ENCODE measurements at regions not wholly inside any gene's neighbourhood (a gene's known extent, or its start where the extent isn't known, plus 50 kb on each side); places are given as distances from the start of the nearest gene placed in this dataset.

- no peaks in the 10 kb centered on the region for H3K27me3 ChIP-seq (replicated peaks; ENCODE audit: insufficient read depth)
- 1 to 2% methylated on average over 3 of the region's 3 CpGs for WGBS, 2 experiments (ENCODE audit: low coverage in 1 of 2, low lambda C conversion rate in 2 of 2, missing lambda C conversion rate in 2 of 2)
Measured at GRCh38 chr3:181252631-181253030, 263.1 kb upstream of the DNAJC19 start.

GRCh38 chr3:181250714-181251113 is 261.2 kb upstream of the DNAJC19 start:
- no peaks in the 10 kb centered on the region for H3K4me1 ChIP-seq (ENCODE audit: insufficient read depth)
- no peak overlapping the region for H3K4me2 ChIP-seq (ENCODE audit: unreplicated experiment)
- in situ Hi-C loops (cut with MboI), result no loop called here
- no peaks in the 10 kb centered on the region for H3K79me2 ChIP-seq (ENCODE audit: insufficient read depth)
- H3K27ac ChIP-seq, result no peak overlapping the region
- no peaks in the 10 kb centered on the region for H3K9me2 ChIP-seq (ENCODE audit: insufficient read depth)
- H3F3A ChIP-seq (ENCODE audit: insufficient read depth), result no peaks in the 10 kb centered on the region
- WGBS, 2 experiments (ENCODE audit: low coverage in 1 of 2, low lambda C conversion rate in 2 of 2, missing lambda C conversion rate in 2 of 2), result 8 to 17% methylated on average over 3 of the region's 3 CpGs
- TF ChIP-seq EZH2phosphoT487 (IDR thresholded peaks at IDR 0.05; ENCODE audit: insufficient read depth, low read depth), result no peak
- no peak for TF ChIP-seq EZH2 (IDR thresholded peaks at IDR 0.05; ENCODE audit: insufficient read depth, poor library complexity, severe bottlenecking)
- no peak for DNase-seq
- H3K4me3 ChIP-seq, result no peak overlapping the region
- H2AFZ ChIP-seq, result no peak overlapping the region
- H4K20me1 ChIP-seq (ENCODE audit: insufficient read depth), result no peaks in the 10 kb centered on the region
- no peaks in the 10 kb centered on the region for H3K27me3 ChIP-seq (replicated peaks; ENCODE audit: insufficient read depth)
- no peaks in the 10 kb centered on the region for H3K36me3 ChIP-seq (ENCODE audit: low read depth)
- H3K9ac ChIP-seq, result no peak overlapping the region
- H3K9me3 ChIP-seq (ENCODE audit: low read depth), result no peaks in the 10 kb centered on the region

More at GRCh38 chr3:181252631-181253030, 263.1 kb upstream of the DNAJC19 start:
- DNase-seq, result no peak
- Histone ChIP-seq H3K9ac (no peak overlapping the region), H3K79me2 (ENCODE audit: insufficient read depth) (no peaks in the 10 kb centered on the region), H3K9me2 (ENCODE audit: insufficient read depth) (no peaks in the 10 kb centered on the region), H2AFZ (no peak overlapping the region), H3K36me3 (ENCODE audit: low read depth) (no peaks in the 10 kb centered on the region), H3K4me3 (no peak overlapping the region), H4K20me1 (ENCODE audit: insufficient read depth) (no peaks in the 10 kb centered on the region), H3K27ac (no peak overlapping the region), H3K9me3 (ENCODE audit: low read depth) (no peaks in the 10 kb centered on the region), H3K4me2 (ENCODE audit: unreplicated experiment) (no peak overlapping the region), H3F3A (ENCODE audit: insufficient read depth) (no peaks in the 10 kb centered on the region), H3K4me1 (ENCODE audit: insufficient read depth) (no peaks in the 10 kb centered on the region)
- in situ Hi-C loops (cut with MboI), result no loop called here
- no peak for TF ChIP-seq EZH2phosphoT487 (IDR thresholded peaks at IDR 0.05; ENCODE audit: insufficient read depth, low read depth)
- no peak for TF ChIP-seq EZH2 (IDR thresholded peaks at IDR 0.05; ENCODE audit: insufficient read depth, poor library complexity, severe bottlenecking)

- Histone ChIP-seq H3K79me2 (ENCODE audit: insufficient read depth) (no peaks in the 10 kb centered on the region), H3K36me3 (ENCODE audit: low read depth) (no peaks in the 10 kb centered on the region), H2AFZ (no peak overlapping the region), H3K27ac (no peak overlapping the region), H3K4me3 (no peak overlapping the region), H3K4me2 (ENCODE audit: unreplicated experiment) (no peak overlapping the region), H3K9ac (no peak overlapping the region), H3K9me3 (ENCODE audit: low read depth) (no peaks in the 10 kb centered on the region), H3K4me1 (ENCODE audit: insufficient read depth) (no peaks in the 10 kb centered on the region), H3F3A (ENCODE audit: insufficient read depth) (no peaks in the 10 kb centered on the region), H3K9me2 (ENCODE audit: insufficient read depth) (no peaks in the 10 kb centered on the region), H4K20me1 (ENCODE audit: insufficient read depth) (no peaks in the 10 kb centered on the region), H3K27me3 (replicated peaks; ENCODE audit: insufficient read depth) (no peaks in the 10 kb centered on the region)
- DNase-seq, result no peak
- TF ChIP-seq EZH2 (IDR thresholded peaks at IDR 0.05; ENCODE audit: insufficient read depth, poor library complexity, severe bottlenecking) (no peak), EZH2phosphoT487 (IDR thresholded peaks at IDR 0.05; ENCODE audit: insufficient read depth, low read depth) (no peak)
- in situ Hi-C loops (cut with MboI), result no loop called here
- 3 to 5% methylated on average over 2 of the region's 2 CpGs for WGBS, 2 experiments (ENCODE audit: low coverage in 1 of 2, low lambda C conversion rate in 2 of 2, missing lambda C conversion rate in 2 of 2)
Measured at GRCh38 chr3:181239441-181239840, 249.9 kb upstream of the DNAJC19 start.

- Histone ChIP-seq H2AFZ (no peak overlapping the region), H3K9ac (no peak overlapping the region), H3K9me2 (ENCODE audit: insufficient read depth) (no peaks in the 10 kb centered on the region), H3K4me3 (no peak overlapping the region), H3K79me2 (ENCODE audit: insufficient read depth) (no peaks in the 10 kb centered on the region), H3K36me3 (ENCODE audit: low read depth) (no peaks in the 10 kb centered on the region), H3K4me2 (ENCODE audit: unreplicated experiment) (no peak overlapping the region), H3K4me1 (ENCODE audit: insufficient read depth) (no peaks in the 10 kb centered on the region), H3K9me3 (ENCODE audit: low read depth) (no peaks in the 10 kb centered on the region), H3K27ac (no peak overlapping the region), H4K20me1 (ENCODE audit: insufficient read depth) (no peaks in the 10 kb centered on the region), H3F3A (ENCODE audit: insufficient read depth) (no peaks in the 10 kb centered on the region), H3K27me3 (replicated peaks; ENCODE audit: insufficient read depth) (no peaks in the 10 kb centered on the region)
- TF ChIP-seq EZH2 (IDR thresholded peaks at IDR 0.05; ENCODE audit: insufficient read depth, poor library complexity, severe bottlenecking) (no peak), EZH2phosphoT487 (IDR thresholded peaks at IDR 0.05; ENCODE audit: insufficient read depth, low read depth) (no peak)
- WGBS, 2 experiments (ENCODE audit: low coverage in 1 of 2, low lambda C conversion rate in 2 of 2, missing lambda C conversion rate in 2 of 2), result 24 to 25% methylated on average over 4 to 5 of the region's 5 CpGs
- in situ Hi-C loops (cut with MboI), result no loop called here
- DNase-seq, result no peak
Measured at GRCh38 chr3:181230258-181230657, 240.7 kb upstream of the DNAJC19 start.

- in situ Hi-C loops (cut with MboI), result no loop called here
Measured at GRCh38 chr3:181213347-181213746, 223.8 kb upstream of the DNAJC19 start.

More at GRCh38 chr3:181213347-181213746, 223.8 kb upstream of the DNAJC19 start:
- Histone ChIP-seq H3K36me3 (ENCODE audit: low read depth) (no peaks in the 10 kb centered on the region), H3K4me3 (no peak overlapping the region), H3K4me2 (ENCODE audit: unreplicated experiment) (no peak overlapping the region), H3K27me3 (replicated peaks; ENCODE audit: insufficient read depth) (no peaks in the 10 kb centered on the region), H3K9ac (no peak overlapping the region), H3K4me1 (ENCODE audit: insufficient read depth) (no peaks in the 10 kb centered on the region), H3K27ac (no peak overlapping the region), H4K20me1 (ENCODE audit: insufficient read depth) (no peaks in the 10 kb centered on the region), H2AFZ (no peak overlapping the region), H3K9me2 (ENCODE audit: insufficient read depth) (no peaks in the 10 kb centered on the region), H3K9me3 (ENCODE audit: low read depth) (no peaks in the 10 kb centered on the region), H3K79me2 (ENCODE audit: insufficient read depth) (no peaks in the 10 kb centered on the region), H3F3A (ENCODE audit: insufficient read depth) (no peaks in the 10 kb centered on the region)
- no peak for DNase-seq
- TF ChIP-seq EZH2phosphoT487 (IDR thresholded peaks at IDR 0.05; ENCODE audit: insufficient read depth, low read depth), result no peak
- no peak for TF ChIP-seq EZH2 (IDR thresholded peaks at IDR 0.05; ENCODE audit: insufficient read depth, poor library complexity, severe bottlenecking)
- 11 to 15% methylated on average over 2 of the region's 2 CpGs for WGBS, 2 experiments (ENCODE audit: low coverage in 1 of 2, low lambda C conversion rate in 2 of 2, missing lambda C conversion rate in 2 of 2)
